Panc1 (cell line): ENCODE measurements at regions not wholly inside any gene's neighbourhood (a gene's known extent, or its start where the extent isn't known, plus 50 kb on each side); places are given as distances from the start of the nearest gene placed in this dataset.

ENCODE experiments used
- ATAC-seq: fragments of 200-7000 bp; cut with Tn5 transposase; 2 replicates; pipeline ENCODE4 v1.9.1; 2020; ENCODE audit warnings: mild to moderate bottlenecking, moderate library complexity
- BruUV-seq: library from RNA; stranded (reverse); fragments of 400-500 nt; replicated peaks from 2 replicates; lab custom pipeline; 2021; lab: Mats Ljungman, UMichigan
- CTCF ChIA-PET: fragments of 300-600 bp; sonication (Branson Sonifier 250); formaldehyde crosslinking; loops from one replicate; lab custom pipeline; 2022; ENCODE audit warnings: antibody characterized with exemption; lab: Charles Lee
- POLR2A ChIA-PET: fragments of 300-600 bp; sonication (Branson Sonifier 250); formaldehyde crosslinking; loops from one replicate; lab custom pipeline; 2022; ENCODE audit warnings: antibody characterized with exemption; lab: Charles Lee
- DNase-seq: peaks from one replicate; pipeline ENCODE4 v3.0.0-alpha.2; 2010; ENCODE audit warnings: low read depth, low spot score
- H3K27ac ChIP-seq: 2 replicates; pipeline ENCODE4 v1.5.1; 2011; ENCODE audit warnings: mild to moderate bottlenecking, low read length, inconsistent platforms
- H3K27me3 ChIP-seq: fragments of 200-500 bp; sonication (Bioruptor generic); 2 replicates; pipeline ENCODE4 v1.6.0; 2014; ENCODE audit warnings: low read length, inconsistent platforms; ENCODE audit not compliant: control insufficient read depth, insufficient read depth
- H3K36me3 ChIP-seq: fragments of 200-500 bp; sonication (Bioruptor generic); 2 replicates; pipeline ENCODE4 v1.5.1; 2014; ENCODE audit warnings: inconsistent platforms, mild to moderate bottlenecking, low read length, moderate library complexity; ENCODE audit not compliant: control insufficient read depth, insufficient read depth
- H3K4me1 ChIP-seq: 2 replicates; pipeline ENCODE4 v1.5.1; 2011; ENCODE audit warnings: inconsistent platforms, mild to moderate bottlenecking, low read length, moderate library complexity; ENCODE audit not compliant: control insufficient read depth, insufficient read depth
- H3K4me3 ChIP-seq, 2 experiments: 2 replicates each; pipeline ENCODE4 v1.5.1; 2011 to 2012; ENCODE audit warnings: low read depth in 2 of 2, low read length in 2 of 2, mild to moderate bottlenecking in 2 of 2, inconsistent platforms in 1 of 2, moderate library complexity in 1 of 2
- H3K9me3 ChIP-seq: fragments of 200-500 bp; sonication (Bioruptor generic); 2 replicates; pipeline ENCODE4 v1.5.1; 2014; ENCODE audit warnings: low read depth, mild to moderate bottlenecking, inconsistent platforms, low read length, moderate library complexity; ENCODE audit not compliant: control insufficient read depth, insufficient read depth
- CTCF ChIP-seq: fragments of 450-650 bp; IDR thresholded peaks from 2 replicates; pipeline ENCODE4 v1.5.1; 2017; ENCODE audit warnings: mild to moderate bottlenecking
- POLR2AphosphoS5 ChIP-seq: IDR thresholded peaks from 2 replicates; pipeline ENCODE4 v1.6.1; 2012; ENCODE audit warnings: mild to moderate bottlenecking, low read depth, low read length, moderate library complexity
- REST ChIP-seq, 2 experiments: IDR thresholded peaks; 2 replicates each; pipeline ENCODE4 v1.6.1; 2011 to 2012; ENCODE audit warnings: low read depth in 2 of 2, control low read depth in 1 of 2, low read length in 1 of 2, mild to moderate bottlenecking in 1 of 2, moderate library complexity in 1 of 2; ENCODE audit not compliant: insufficient read depth in 1 of 2
- SIN3A ChIP-seq: IDR thresholded peaks from 2 replicates; pipeline ENCODE4 v1.6.1; 2012; ENCODE audit warnings: low read depth, mild to moderate bottlenecking, low read length, moderate library complexity, borderline replicate concordance; ENCODE audit not compliant: insufficient read depth
- TCF7L2 ChIP-seq: IDR thresholded peaks from 2 replicates; pipeline ENCODE4 v1.6.1; 2011; ENCODE audit warnings: mild to moderate bottlenecking, low read depth, low read length, inconsistent platforms
- in situ Hi-C: cut with HindIII; loops from 2 replicates; pipeline ENCODE4 v1.10.0; 2016; ENCODE audit warnings: low sequenced_read_pairs, low pct_unique_long_range_greater_than_20kb
- intact Hi-C: fragments of 100-400 bp; cut with micrococcal nuclease; formaldehyde crosslinking; loops from one replicate; pipeline ENCODE4 v1.10.0; 2022; ENCODE audit not compliant: unreplicated experiment

- Histone ChIP-seq H3K27me3 (no peaks in the 10 kb centered on the region), H3K27ac (no peak overlapping the region), H3K36me3 (no peaks in the 10 kb centered on the region), H3K4me1 (no peaks in the 10 kb centered on the region), H3K9me3 (no peaks in the 10 kb centered on the region), H3K4me3 (no peak overlapping the region)
- no peak for ATAC-seq
- ChIA-PET CTCF (no interaction called here), POLR2A (no interaction called here)
- TF ChIP-seq CTCF (no peak), SIN3A (no peak), TCF7L2 (no peak)
- in situ Hi-C loops (no loop called here), intact Hi-C loops (loop anchor here (10.0 kb wide), 1 partner anchor 361 kb away; no protein-coding TSS in a partner anchor)
- no TSS peak for BruUV-seq
- DNase-seq = no peak
These were observed 57.2 kb downstream of the SIX6 start for GRCh38 chr14:60566101-60566500.

GRCh38 chr14:60573943-60574495, 65.1 kb downstream of the SIX6 start:
- TF ChIP-seq POLR2AphosphoS5 (no peak), CTCF (no peak), REST (IDR thresholded peaks at IDR 0.05; ENCODE audit: insufficient read depth in 1 of 2, low read depth in 2 of 2, low read length in 1 of 2) (no peak), TCF7L2 (no peak), SIN3A (no peak)
- no TSS peak for BruUV-seq
- in situ Hi-C loops (no loop called here), intact Hi-C loops (no loop called here)
- H3K9me3 ChIP-seq = no peaks in the 10 kb centered on the region
- no peaks in the 10 kb centered on the region for H3K4me1 ChIP-seq
- no peaks in the 10 kb centered on the region for H3K36me3 ChIP-seq
- H3K27me3 ChIP-seq = no peaks in the 10 kb centered on the region
- no peak overlapping the region for H3K4me3 ChIP-seq
- ChIA-PET CTCF (no interaction called here), POLR2A (no interaction called here)
- no peak overlapping the region for H3K27ac ChIP-seq
- ATAC-seq (no peak), DNase-seq (no peak)
